ENCODE measurements at regions not wholly inside any gene's neighbourhood (a gene's known extent, or its start where the extent isn't known, plus 50 kb on each side); places are given as distances from the start of the nearest gene placed in this dataset.
"Not testable (repeated sequence)": the region's sequence is repeated elsewhere in the genome, so short reads cannot be mapped to it uniquely, and the experiment has no call there.

DNA sequence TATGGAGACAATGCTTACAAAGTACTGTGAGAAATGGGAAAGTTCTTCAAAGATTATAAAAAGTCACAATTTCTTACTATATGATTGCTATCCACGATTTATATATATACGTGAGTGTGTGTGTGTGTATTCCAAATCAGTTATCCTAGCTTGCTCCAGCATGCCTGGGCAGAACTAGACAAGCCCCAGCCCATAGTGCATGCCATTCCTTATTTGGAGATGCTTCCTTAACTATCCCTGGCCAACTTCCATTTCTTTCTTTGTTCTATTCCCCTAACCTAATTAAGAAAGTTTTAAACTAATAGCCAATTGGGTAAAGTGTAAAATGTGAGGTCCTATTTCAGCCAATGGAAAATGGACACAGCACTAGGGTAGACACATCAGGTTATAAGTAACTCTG, 77.3 kb upstream of the PLEKHG4B start:
- H3K23ac ChIP-seq (ENCODE audit: low read depth, low read length); H4K20me1 ChIP-seq (ENCODE audit: insufficient read depth, low read length); BruUV-seq (replicated peaks); intact Hi-C loops (cut with micrococcal nuclease); H3K4me1 ChIP-seq (ENCODE audit: control insufficient read depth, insufficient read depth, low read length); H2AK5ac ChIP-seq (ENCODE audit: low read depth, low read length); H3K4me2 ChIP-seq (ENCODE audit: low read depth, low read length); H3K27ac ChIP-seq (ENCODE audit: insufficient read depth, low read length); H3K4me3 ChIP-seq (ENCODE audit: insufficient read depth, low read depth, low read length); ATAC-seq (ENCODE audit: low read depth); H3K9me3 ChIP-seq (ENCODE audit: control insufficient read depth, insufficient read depth, low read length); in situ Hi-C loops (cut with MboI; ENCODE audit: low sequenced_read_pairs); H3K56ac ChIP-seq (ENCODE audit: extremely low read depth, insufficient read depth, low read length); H3K36me3 ChIP-seq (ENCODE audit: control insufficient read depth, insufficient read depth, low read length); H3K79me1 ChIP-seq (ENCODE audit: low read depth in 1 of 2, low read length in 2 of 2); H2AFZ ChIP-seq (replicated peaks; ENCODE audit: low read length, poor library complexity); H2AK9ac ChIP-seq (replicated peaks; ENCODE audit: low read depth, low read length, poor library complexity); H4K91ac ChIP-seq (ENCODE audit: insufficient read depth, low read depth, low read length); dilution Hi-C loops (cut with HindIII; ENCODE audit: low sequenced_read_pairs, unreplicated experiment); H3K27me3 ChIP-seq (ENCODE audit: control insufficient read depth, insufficient read depth, low read length); H3K14ac ChIP-seq (replicated peaks; ENCODE audit: low read depth, low read length); H3K9me1 ChIP-seq (ENCODE audit: insufficient read depth, low read length); H3K4ac ChIP-seq (ENCODE audit: low read depth, low read length); H3K9ac ChIP-seq (ENCODE audit: low read depth, low read length); H2BK15ac ChIP-seq (ENCODE audit: low read depth, low read length): not testable (repeated sequence)
- POLR2A ChIA-PET (ENCODE audit: unreplicated experiment) = interaction anchor here (0.6 kb wide), 1 partner anchor 10 kb away, joined by 3 read pairs; no protein-coding TSS in a partner anchor
- DNase-seq = peak; percentile 11
- H2BK20ac ChIP-seq (ENCODE audit: low read depth, low read length) = 0 out of 2 replicates have a peak overlapping the region, but pooled peaks have one; percentile 35
- peak overlapping the region; percentile 34 to 42; a peak in 1 of 4 replicates for H4K8ac ChIP-seq (ENCODE audit: low read depth in 2 of 2, low read length in 2 of 2)
- peak overlapping the region; percentile 62 for H2BK5ac ChIP-seq (ENCODE audit: low read depth, low read length, poor library complexity, severe bottlenecking)
- no CpG with 5 or more reads among the region's 2 CpGs for WGBS, 2 experiments (ENCODE audit: extremely low coverage in 2 of 2, insufficient read length in 1 of 2)
- peak overlapping the region; percentile 74; the same call in 1 of the 2 replicates for H2BK120ac ChIP-seq (ENCODE audit: low read depth, low read length)
- CTCF ChIA-PET = interaction anchor here (1.1 kb wide), 1 partner anchor 174 kb away, joined by 3 read pairs; no protein-coding TSS in a partner anchor
- H3K18ac ChIP-seq (ENCODE audit: low read depth, low read length) = peak overlapping the region; percentile 35; the same call in 1 of the 2 replicates
- H4K5ac ChIP-seq (ENCODE audit: low read depth, low read length) = peak overlapping the region; percentile 59; the same call in 1 of the 2 replicates

- no CpG with 5 or more reads among the region's 6 CpGs for WGBS, 2 experiments (ENCODE audit: extremely low coverage in 2 of 2, insufficient read length in 1 of 2)
- H2AK5ac ChIP-seq (ENCODE audit: low read depth, low read length); H3K4me3 ChIP-seq (ENCODE audit: insufficient read depth, low read depth, low read length); H3K4me2 ChIP-seq (ENCODE audit: low read depth, low read length); H3K79me1 ChIP-seq (ENCODE audit: low read depth in 1 of 2, low read length in 2 of 2); POLR2A ChIA-PET (ENCODE audit: unreplicated experiment); H3K36me3 ChIP-seq (ENCODE audit: control insufficient read depth, insufficient read depth, low read length); dilution Hi-C loops (cut with HindIII; ENCODE audit: low sequenced_read_pairs, unreplicated experiment); H2BK20ac ChIP-seq (ENCODE audit: low read depth, low read length); BruUV-seq (replicated peaks); H2AFZ ChIP-seq (replicated peaks; ENCODE audit: low read length, poor library complexity); intact Hi-C loops (cut with micrococcal nuclease); H3K18ac ChIP-seq (ENCODE audit: low read depth, low read length); ATAC-seq (ENCODE audit: low read depth); H4K91ac ChIP-seq (ENCODE audit: insufficient read depth, low read depth, low read length); in situ Hi-C loops (cut with MboI; ENCODE audit: low sequenced_read_pairs); H3K23ac ChIP-seq (ENCODE audit: low read depth, low read length); H4K8ac ChIP-seq (ENCODE audit: low read depth in 2 of 2, low read length in 2 of 2); H4K20me1 ChIP-seq (ENCODE audit: insufficient read depth, low read length); H3K4ac ChIP-seq (ENCODE audit: low read depth, low read length); H2AK9ac ChIP-seq (replicated peaks; ENCODE audit: low read depth, low read length, poor library complexity); H3K27ac ChIP-seq (ENCODE audit: insufficient read depth, low read length); H4K5ac ChIP-seq (ENCODE audit: low read depth, low read length); H3K56ac ChIP-seq (ENCODE audit: extremely low read depth, insufficient read depth, low read length); H3K9me3 ChIP-seq (ENCODE audit: control insufficient read depth, insufficient read depth, low read length); DNase-seq; H3K4me1 ChIP-seq (ENCODE audit: control insufficient read depth, insufficient read depth, low read length); H2BK15ac ChIP-seq (ENCODE audit: low read depth, low read length); H2BK5ac ChIP-seq (ENCODE audit: low read depth, low read length, poor library complexity, severe bottlenecking); H2BK120ac ChIP-seq (ENCODE audit: low read depth, low read length); H3K9ac ChIP-seq (ENCODE audit: low read depth, low read length); H3K14ac ChIP-seq (replicated peaks; ENCODE audit: low read depth, low read length); H3K9me1 ChIP-seq (ENCODE audit: insufficient read depth, low read length); CTCF ChIA-PET: not testable (repeated sequence)
- H3K27me3 ChIP-seq (ENCODE audit: control insufficient read depth, insufficient read depth, low read length) = peaks cover 12% of the 10 kb centered on the region
These were observed 71.7 kb upstream of the PLEKHG4B start for GRCh38 chr5:20276-20675.

All from IMR-90 (cell line).